Osteoblast (primary cell): ENCODE measurements at regions not wholly inside any gene's neighbourhood (a gene's known extent, or its start where the extent isn't known, plus 50 kb on each side); places are given as distances from the start of the nearest gene placed in this dataset.

ENCODE experiments used
- DNase-seq: peaks from one replicate; pipeline ENCODE4 v3.0.0; 2011; ENCODE audit warnings: low spot score, mixed read lengths; ENCODE audit not compliant: insufficient read length; ENCODE audit errors: missing footprints
- H2AFZ ChIP-seq: 2 replicates; pipeline ENCODE4 v1.6.0; 2011; ENCODE audit warnings: mild to moderate bottlenecking, low read length
- H3K27ac ChIP-seq: 2 replicates; pipeline ENCODE4 v1.5.1; 2011; ENCODE audit warnings: mild to moderate bottlenecking, low read depth, low read length, moderate library complexity
- H3K27me3 ChIP-seq: 2 replicates; pipeline ENCODE4 v1.6.0; 2012; ENCODE audit warnings: mild to moderate bottlenecking, control low read depth, inconsistent platforms, low read length, moderate library complexity; ENCODE audit not compliant: insufficient read depth
- H3K36me3 ChIP-seq: 2 replicates; pipeline ENCODE4 v1.5.1; 2011; ENCODE audit warnings: mild to moderate bottlenecking, low read length, control low read depth, moderate library complexity; ENCODE audit not compliant: insufficient read depth
- H3K4me1 ChIP-seq: 2 replicates; pipeline ENCODE4 v1.5.1; 2011; ENCODE audit warnings: mild to moderate bottlenecking, low read length, control low read depth, moderate library complexity; ENCODE audit not compliant: insufficient read depth
- H3K4me2 ChIP-seq: 2 replicates; pipeline ENCODE4 v1.6.0; 2011; ENCODE audit warnings: mild to moderate bottlenecking, low read length; ENCODE audit not compliant: insufficient read depth
- H3K4me3 ChIP-seq: fragments of 200-600 bp; sonication (generic); 3 replicates; pipeline ENCODE4 v1.5.1; 2012; ENCODE audit warnings: mild to moderate bottlenecking, low read length, inconsistent platforms; ENCODE audit not compliant: insufficient read depth
- H3K79me2 ChIP-seq: 2 replicates; pipeline ENCODE4 v1.6.0; 2012; ENCODE audit warnings: mild to moderate bottlenecking, low read length, control low read depth, inconsistent platforms; ENCODE audit not compliant: insufficient read depth
- H3K9me3 ChIP-seq: 2 replicates; pipeline ENCODE4 v1.5.1; 2011; ENCODE audit warnings: low read depth, low read length, control low read depth
- H4K20me1 ChIP-seq: 2 replicates; pipeline ENCODE4 v1.6.0; 2012; ENCODE audit warnings: mild to moderate bottlenecking, low read length, control low read depth; ENCODE audit not compliant: insufficient read depth
- TF ChIP-seq, protein P1 (sequence below): IDR thresholded peaks from 2 replicates; pipeline ENCODE4 v1.5.1; 2011; ENCODE audit warnings: mild to moderate bottlenecking, low read depth, low read length, moderate library complexity; ENCODE audit errors: extremely low read depth

DNA sequence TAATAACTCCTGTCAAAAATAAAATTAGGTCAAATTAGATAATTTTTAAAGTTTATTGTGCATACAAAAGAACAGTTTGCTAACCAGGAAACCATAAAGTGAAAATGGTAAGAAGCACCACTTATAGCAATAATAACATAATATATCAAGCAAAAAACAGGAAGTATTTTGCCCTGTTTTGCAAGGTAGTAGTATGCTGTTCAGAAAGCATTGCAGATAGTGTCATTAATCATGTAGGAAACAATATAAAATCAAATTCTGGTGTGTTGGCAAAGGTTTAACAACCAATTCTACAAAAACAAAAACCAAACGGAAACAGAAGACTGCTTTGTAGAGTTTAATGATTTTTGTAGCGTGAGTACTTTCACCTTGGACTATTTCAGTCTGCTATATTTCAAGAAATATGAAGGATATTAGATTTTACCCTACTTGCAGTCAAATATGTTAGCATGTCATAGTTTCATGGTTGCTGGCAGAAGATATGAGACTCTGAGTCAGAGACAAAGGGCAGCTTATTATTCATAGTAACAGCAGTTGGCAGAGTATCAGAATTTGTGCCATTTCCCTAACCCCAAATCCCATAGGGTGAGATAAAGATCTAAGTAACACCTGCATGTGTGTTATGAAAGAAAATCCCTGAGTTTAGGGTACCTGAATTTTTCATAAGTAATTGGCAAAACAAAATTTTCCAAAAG lies 729.0 kb upstream of the BRINP3 start:
- TF ChIP-seq, protein P1, sequence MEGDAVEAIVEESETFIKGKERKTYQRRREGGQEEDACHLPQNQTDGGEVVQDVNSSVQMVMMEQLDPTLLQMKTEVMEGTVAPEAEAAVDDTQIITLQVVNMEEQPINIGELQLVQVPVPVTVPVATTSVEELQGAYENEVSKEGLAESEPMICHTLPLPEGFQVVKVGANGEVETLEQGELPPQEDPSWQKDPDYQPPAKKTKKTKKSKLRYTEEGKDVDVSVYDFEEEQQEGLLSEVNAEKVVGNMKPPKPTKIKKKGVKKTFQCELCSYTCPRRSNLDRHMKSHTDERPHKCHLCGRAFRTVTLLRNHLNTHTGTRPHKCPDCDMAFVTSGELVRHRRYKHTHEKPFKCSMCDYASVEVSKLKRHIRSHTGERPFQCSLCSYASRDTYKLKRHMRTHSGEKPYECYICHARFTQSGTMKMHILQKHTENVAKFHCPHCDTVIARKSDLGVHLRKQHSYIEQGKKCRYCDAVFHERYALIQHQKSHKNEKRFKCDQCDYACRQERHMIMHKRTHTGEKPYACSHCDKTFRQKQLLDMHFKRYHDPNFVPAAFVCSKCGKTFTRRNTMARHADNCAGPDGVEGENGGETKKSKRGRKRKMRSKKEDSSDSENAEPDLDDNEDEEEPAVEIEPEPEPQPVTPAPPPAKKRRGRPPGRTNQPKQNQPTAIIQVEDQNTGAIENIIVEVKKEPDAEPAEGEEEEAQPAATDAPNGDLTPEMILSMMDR = no peak
- Histone ChIP-seq H3K4me2 (no peak overlapping the region), H3K4me3 (no peak overlapping the region), H3K36me3 (no peaks in the 10 kb centered on the region), H3K27me3 (no peaks in the 10 kb centered on the region), H3K9me3 (no peaks in the 10 kb centered on the region), H3K4me1 (no peaks in the 10 kb centered on the region), H3K27ac (no peak overlapping the region), H2AFZ (no peak overlapping the region), H3K79me2 (no peaks in the 10 kb centered on the region), H4K20me1 (no peaks in the 10 kb centered on the region)
- no peak for DNase-seq

DNA sequence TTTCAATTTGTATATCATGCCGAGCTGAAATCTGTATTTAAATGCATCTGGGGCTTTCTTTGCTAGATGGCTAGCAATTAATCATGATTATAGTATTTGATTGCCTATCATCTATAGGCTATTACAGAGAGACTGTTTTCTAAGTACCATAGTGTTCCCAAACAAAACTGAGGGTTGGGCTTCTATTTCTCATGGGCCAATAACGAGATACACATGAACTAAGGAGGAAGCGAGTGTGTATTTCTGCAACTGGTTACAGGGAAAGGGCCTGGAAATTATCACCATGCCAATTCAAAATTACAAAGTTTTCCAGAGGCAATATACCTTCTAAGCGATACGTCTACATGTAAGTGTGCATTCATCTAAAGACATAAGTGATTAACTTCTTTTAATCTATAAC lies 744.5 kb upstream of the BRINP3 start:
- H3K36me3 ChIP-seq = no peaks in the 10 kb centered on the region
- H4K20me1 ChIP-seq = no peaks in the 10 kb centered on the region
- no peaks in the 10 kb centered on the region for H3K79me2 ChIP-seq
- no peak overlapping the region for H2AFZ ChIP-seq
- no peak overlapping the region for H3K4me3 ChIP-seq
- no peaks in the 10 kb centered on the region for H3K27me3 ChIP-seq
- no peak overlapping the region for H3K27ac ChIP-seq
- peaks cover 1% of the 10 kb centered on the region for H3K9me3 ChIP-seq
- H3K4me2 ChIP-seq = no peak overlapping the region
- no peaks in the 10 kb centered on the region for H3K4me1 ChIP-seq
- TF ChIP-seq, protein P1 = no peak
- no peak for DNase-seq

DNA sequence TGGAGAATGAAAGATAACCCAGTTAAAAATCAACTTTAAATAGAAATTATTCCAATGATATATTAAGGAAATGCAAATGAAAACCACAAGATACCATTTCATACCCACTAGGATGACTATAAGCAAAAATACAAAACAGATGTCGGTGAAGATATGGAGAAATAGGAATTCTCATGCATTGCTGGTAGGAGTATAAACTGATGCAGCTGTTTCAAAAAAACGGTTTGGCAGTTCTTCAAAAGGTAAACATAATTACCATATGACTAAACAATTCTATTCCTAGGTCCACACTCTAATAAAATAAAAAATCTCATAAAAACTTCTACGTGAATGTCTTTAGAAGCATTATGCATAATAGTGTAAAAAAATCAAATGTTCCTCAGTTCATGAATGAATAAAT lies 763.3 kb upstream of the BRINP3 start:
- no peaks in the 10 kb centered on the region for H3K4me1 ChIP-seq
- H3K9me3 ChIP-seq = no peaks in the 10 kb centered on the region
- no peaks in the 10 kb centered on the region for H3K27me3 ChIP-seq
- no peak overlapping the region for H3K4me3 ChIP-seq
- H3K36me3 ChIP-seq = no peaks in the 10 kb centered on the region
- H2AFZ ChIP-seq = no peak overlapping the region
- no peaks in the 10 kb centered on the region for H4K20me1 ChIP-seq
- no peak overlapping the region for H3K27ac ChIP-seq
- TF ChIP-seq, protein P1 = no peak
- no peak for DNase-seq
- no peaks in the 10 kb centered on the region for H3K79me2 ChIP-seq
- H3K4me2 ChIP-seq = no peak overlapping the region

DNA sequence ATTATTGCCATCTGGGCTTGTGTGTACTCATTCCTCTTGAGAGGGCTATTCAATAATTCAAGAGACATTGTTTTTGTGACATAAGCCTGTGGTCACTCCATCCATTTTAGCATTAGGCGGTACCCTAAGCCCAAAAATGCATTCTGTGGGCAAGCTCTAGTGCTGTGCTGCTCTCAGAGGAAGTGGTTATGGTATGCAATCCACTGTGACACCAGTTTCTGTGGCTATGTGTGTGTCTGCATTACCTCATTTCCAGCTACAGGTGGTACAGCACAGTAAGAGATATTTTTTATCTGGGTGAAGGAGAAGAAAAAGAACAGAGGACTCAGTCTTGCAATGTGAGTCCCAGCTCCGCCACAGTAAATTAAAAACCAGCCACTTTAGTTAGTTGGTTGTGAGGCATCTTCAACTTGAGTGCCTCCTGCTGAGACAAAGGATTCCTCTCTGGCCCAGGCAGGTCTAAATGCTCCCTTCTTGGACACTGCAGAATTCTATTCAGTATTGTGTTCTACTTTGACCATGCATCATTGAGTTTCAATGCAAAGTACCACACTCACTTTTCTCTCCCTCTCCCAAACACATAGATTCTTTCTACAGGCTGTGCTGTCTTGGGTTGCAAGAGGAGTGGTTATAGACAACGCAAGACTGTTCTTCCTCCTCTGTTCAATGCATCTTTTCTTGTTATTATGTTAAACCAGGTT lies 777.8 kb upstream of the BRINP3 start:
- Histone ChIP-seq H3K9me3 (peaks cover 4% of the 10 kb centered on the region), H3K27me3 (no peaks in the 10 kb centered on the region), H3K4me2 (no peak overlapping the region), H3K36me3 (no peaks in the 10 kb centered on the region), H3K27ac (no peak overlapping the region), H3K79me2 (no peaks in the 10 kb centered on the region), H2AFZ (no peak overlapping the region), H3K4me3 (no peak overlapping the region), H3K4me1 (no peaks in the 10 kb centered on the region), H4K20me1 (no peaks in the 10 kb centered on the region)
- no peak for DNase-seq
- TF ChIP-seq, protein P1 = no peak
